ENCODE measurements at regions not wholly inside any gene's neighbourhood (a gene's known extent, or its start where the extent isn't known, plus 50 kb on each side); places are given as distances from the start of the nearest gene placed in this dataset.

- no peak for DNase-seq (ENCODE audit: low read depth, low spot score)
Observed at GRCh38 chr9:107933516-107933915, 443.9 kb upstream of the KLF4 start.

DNA sequence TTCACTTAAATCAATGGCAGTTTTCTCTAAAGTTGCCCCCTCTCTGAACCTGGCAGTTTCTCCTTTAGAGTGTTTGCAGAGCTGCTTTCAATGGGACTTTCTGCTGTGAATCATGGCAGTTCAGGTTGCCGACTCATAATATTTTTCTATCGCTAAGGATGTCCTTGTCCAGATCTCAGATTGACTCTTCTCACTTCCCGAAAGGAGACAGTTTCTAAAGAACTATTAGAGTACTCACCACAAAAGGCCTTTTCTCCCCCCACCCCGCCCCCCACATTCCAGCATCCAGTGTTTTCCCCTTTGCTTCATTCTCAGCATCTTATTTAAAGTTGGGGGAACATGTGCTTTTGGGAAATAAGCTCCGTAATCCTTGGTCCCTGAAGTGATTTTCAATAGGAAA, 443.5 kb upstream of the KLF4 start:
- no peak for DNase-seq (ENCODE audit: low read depth, low spot score)

GRCh38 chr9:107932601-107933000, 443.0 kb upstream of the KLF4 start:
- no peak for DNase-seq (ENCODE audit: low read depth, low spot score)

GRCh38 chr9:107932046-107932445, 442.5 kb upstream of the KLF4 start:
- no peak for DNase-seq (ENCODE audit: low read depth, low spot score)

GRCh38 chr9:107931071-107931715, 441.6 kb upstream of the KLF4 start:
- DNase-seq (ENCODE audit: low read depth, low spot score): no peak

GRCh38 chr9:107929443-107929842, 439.9 kb upstream of the KLF4 start:
- no peak for DNase-seq (ENCODE audit: low read depth, low spot score)

DNA sequence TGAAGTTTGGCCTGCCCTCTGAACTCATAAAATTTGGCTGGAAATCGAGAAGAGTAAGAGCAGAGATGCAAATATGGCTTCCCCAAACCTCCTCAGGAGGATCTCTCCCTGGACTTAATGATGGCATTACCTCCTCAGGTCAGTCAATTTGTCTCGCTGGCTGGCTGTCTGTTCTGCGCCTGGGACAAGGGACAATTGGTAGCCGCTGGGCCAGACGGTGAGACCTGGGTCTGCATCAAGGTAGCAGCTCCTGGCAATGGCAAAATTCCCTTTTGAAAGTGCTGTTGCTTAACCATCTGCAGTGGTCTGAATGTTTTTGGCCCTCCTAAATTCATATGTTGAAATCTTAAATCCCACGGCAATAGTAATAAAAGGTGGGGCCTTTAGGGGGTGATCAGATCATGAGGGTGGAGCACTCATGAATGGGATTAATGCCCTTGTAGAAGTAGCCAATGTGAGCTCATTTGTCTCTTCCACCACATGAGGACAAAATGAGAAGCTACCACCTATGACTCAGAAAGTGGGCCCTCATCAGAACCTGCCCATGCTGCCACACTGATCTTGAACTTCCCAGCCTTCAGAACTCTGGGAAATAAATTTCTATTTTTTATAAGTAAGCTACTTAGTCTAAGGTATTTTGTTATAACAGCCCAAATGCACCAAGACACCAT, 439.3 kb upstream of the KLF4 start:
- DNase-seq (ENCODE audit: low read depth, low spot score): no peak

GRCh38 chr9:107927276-107927675, 437.7 kb upstream of the KLF4 start:
- DNase-seq (ENCODE audit: low read depth, low spot score): no peak

DNA sequence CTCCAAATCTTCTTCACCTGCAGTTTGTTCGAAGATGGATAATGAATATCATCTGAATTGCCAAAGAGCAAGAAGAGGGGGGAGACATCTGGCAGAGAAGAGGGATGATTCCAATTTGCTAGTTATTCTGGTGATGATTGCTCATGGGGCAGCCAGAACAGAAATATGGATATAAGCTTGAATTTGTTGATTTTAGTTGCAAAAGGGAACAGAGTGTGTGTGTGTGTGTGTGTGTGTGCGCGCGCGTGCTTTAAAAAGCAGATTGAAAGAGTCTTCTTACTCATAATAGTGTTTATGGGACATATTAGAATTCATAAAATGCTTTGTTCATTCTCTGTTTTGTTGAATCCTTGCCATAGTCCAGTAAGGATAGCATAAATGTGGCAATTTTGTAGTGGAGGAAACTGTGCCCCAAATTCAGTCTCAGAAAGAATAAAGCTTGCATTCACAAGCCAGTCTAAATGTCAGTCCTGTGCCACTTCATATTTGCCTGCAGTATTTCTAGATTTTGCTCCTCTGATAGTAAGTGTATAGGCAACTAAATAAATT, 436.3 kb upstream of the KLF4 start:
- DNase-seq (ENCODE audit: low read depth, low spot score): no peak

- no peak for DNase-seq (ENCODE audit: low read depth, low spot score)
Observed at GRCh38 chr9:107922260-107922659, 432.7 kb upstream of the KLF4 start.

DNA sequence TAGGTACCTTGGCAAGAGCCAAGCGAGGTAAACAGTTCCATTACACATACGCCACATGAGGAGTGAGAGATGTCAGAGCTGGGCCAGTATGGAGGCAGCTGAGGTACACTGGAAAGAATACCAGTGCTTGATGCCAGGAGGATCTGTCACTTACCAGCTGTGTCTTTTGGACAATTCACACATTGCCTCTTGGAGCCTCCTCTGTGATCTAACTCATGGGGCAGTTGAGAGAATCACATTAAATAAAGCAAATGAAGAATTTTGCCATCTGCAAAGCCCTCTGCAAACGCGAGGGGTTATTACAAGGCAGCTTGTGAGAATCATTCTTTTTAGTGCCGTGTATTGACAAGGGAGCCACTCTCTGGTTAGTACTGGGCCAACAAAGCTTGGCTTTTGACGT, 429.7 kb upstream of the KLF4 start:
- DNase-seq (ENCODE audit: low read depth, low spot score): no peak

- DNase-seq (ENCODE audit: low read depth, low spot score): no peak
Observed at GRCh38 chr9:107918749-107919148, 429.2 kb upstream of the KLF4 start.

GRCh38 chr9:107914151-107914550, 424.6 kb upstream of the KLF4 start:
- no peak for DNase-seq (ENCODE audit: low read depth, low spot score)

GRCh38 chr9:107907715-107908114, 418.1 kb upstream of the KLF4 start:
- no peak for DNase-seq (ENCODE audit: low read depth, low spot score)

GRCh38 chr9:107907255-107907654, 417.7 kb upstream of the KLF4 start:
- no peak for DNase-seq (ENCODE audit: low read depth, low spot score)

- no peak for DNase-seq (ENCODE audit: low read depth, low spot score)
Observed at GRCh38 chr9:107906074-107906473, 416.5 kb upstream of the KLF4 start.

DNA sequence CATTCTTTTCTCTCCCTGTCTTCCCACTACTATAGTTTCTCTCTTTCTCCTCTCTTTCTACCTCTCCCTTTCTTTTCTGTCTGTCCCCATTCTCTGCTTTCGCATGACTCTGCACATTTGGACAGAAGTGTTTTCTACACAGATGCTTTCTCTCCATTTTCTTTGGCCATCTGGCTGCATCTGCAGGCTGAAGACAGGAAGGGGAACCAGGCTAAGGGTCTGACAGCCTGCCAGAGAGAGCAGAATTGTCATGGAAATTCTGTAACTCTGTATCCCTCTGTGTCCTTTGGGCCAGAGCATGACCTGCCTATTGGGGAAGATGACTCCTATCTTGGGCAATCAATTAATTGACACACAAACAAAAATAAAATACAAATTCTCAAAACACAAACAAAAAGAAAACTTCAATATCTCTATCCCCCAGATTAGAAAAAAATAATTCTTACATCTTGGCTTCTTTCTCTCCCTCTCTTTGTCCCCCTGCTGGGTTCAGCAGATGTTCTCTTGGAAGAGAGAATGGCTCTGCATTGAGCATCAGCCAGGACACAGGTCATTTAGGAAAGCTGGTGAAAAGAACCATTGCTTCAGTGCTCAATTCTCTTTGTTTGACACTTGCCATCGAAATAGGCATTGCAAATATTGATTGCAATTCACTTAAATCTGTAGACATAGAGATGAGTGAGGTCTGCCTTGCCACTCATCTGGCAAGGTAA, 415.9 kb upstream of the KLF4 start:
- DNase-seq (ENCODE audit: low read depth, low spot score): no peak

DNA sequence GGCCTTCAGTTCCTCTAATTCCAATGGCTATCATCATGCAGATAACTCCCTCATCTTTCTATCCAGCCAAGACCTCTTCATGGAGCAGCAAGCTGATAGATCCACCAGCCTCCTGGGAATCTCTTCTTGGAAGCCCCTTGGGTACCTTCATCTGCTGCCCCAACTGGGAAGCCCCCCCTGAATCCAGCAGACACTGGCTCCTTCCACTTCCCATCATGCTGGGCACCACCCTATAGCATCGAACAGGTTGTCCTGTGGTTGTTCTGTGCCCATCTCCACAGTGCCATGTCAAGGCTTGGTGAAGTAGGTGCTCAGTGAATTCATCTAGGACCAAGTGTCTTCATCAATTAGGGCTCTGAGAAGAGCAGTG, 410.4 kb upstream of the KLF4 start:
- DNase-seq (ENCODE audit: low read depth, low spot score): no peak

- no peak for DNase-seq (ENCODE audit: low read depth, low spot score)
Observed at GRCh38 chr9:107898761-107899160, 409.2 kb upstream of the KLF4 start.

GRCh38 chr9:107896544-107896943, 407.0 kb upstream of the KLF4 start:
- no peak for DNase-seq (ENCODE audit: low read depth, low spot score)

DNA sequence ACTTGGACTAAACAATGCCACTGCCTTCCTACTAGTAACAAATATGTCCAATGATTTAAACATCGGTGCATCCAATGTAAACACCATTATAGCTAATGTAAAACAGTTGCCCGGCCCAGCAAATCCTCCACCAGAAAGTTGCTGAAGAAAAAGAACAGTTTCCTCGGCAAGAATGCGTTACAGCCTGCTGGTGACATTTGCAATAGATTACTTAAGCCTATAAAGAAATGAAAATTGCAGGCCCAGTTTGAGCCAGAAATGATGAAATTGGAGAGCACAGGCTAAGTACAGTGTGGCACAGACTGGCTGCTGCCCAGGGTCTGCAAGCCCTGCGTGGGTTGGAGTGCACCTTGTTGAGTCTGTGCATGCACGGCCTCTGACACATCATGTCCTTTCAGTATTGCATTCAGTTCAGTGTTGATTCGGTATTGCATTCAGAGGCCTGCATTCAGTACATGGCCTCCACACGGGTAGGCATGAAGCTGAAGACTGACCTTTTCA, 406.0 kb upstream of the KLF4 start:
- DNase-seq (ENCODE audit: low read depth, low spot score): no peak

DNA sequence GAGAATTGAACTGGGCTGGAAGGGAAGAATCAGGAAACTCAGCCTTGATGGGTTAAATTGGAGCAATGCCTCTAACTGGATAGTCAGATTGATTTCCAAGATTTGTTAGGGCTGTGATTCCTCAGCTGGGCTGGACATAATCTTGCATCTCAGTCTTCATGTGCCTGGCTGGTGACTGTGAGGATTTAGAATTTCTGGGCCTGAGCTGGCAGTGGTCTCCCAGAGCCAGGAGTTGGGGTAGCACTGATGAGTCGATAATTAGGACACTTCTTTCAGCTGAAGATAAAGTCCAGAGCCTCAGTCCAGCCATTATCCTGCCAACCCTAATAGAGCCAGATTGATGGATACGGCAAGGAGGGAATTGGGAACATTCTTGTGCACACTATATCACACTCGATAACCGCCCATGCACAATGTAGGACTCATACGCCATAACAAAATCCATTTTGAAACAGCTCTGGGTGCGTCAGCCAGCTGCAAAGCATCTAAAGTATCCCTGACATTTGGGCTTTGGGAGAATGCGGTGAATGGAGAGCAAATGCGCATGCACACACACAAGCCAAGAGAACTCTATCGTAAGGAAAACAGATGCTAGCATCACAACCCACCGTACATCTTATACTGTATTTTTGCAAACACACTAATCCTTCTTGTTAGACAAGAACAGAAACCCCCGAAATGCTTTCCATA, 405.1 kb upstream of the KLF4 start:
- no peak for DNase-seq (ENCODE audit: low read depth, low spot score)
